ENCODE measurements at regions not wholly inside any gene's neighbourhood (a gene's known extent, or its start where the extent isn't known, plus 50 kb on each side); places are given as distances from the start of the nearest gene placed in this dataset.

- TF ChIP-seq POLR2A (IDR thresholded peaks at IDR 0.05), result no peak
- TF ChIP-seq CTCF (IDR thresholded peaks at IDR 0.05), result no peak
Observed at GRCh38 chr5:2584579-2585269, 166.8 kb downstream of the IRX2 start.

All from lower leg skin (tissue), 3 donors.